ENCODE measurements at regions not wholly inside any gene's neighbourhood (a gene's known extent, or its start where the extent isn't known, plus 50 kb on each side); places are given as distances from the start of the nearest gene placed in this dataset.

DNA sequence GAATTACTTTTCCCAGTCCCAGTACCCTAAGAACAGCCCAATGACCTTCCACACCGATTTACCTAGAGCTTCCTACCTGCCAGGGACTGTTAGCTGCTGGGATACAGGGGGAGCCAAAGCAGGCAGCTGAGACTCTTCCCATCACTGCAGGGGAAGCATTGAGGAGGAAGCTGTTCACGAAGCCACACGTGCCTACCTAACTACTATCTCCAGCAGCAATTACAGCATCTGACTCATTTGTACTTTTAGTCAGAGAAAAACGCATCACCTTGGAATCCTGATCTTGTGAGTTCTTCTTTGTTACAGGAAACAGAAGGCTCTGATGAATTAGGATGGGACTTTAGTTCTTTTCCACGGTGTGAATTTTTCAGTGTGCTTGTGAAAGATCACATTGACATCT, 113.7 kb upstream of the DHX40 start:
- TF ChIP-seq, protein P1, sequence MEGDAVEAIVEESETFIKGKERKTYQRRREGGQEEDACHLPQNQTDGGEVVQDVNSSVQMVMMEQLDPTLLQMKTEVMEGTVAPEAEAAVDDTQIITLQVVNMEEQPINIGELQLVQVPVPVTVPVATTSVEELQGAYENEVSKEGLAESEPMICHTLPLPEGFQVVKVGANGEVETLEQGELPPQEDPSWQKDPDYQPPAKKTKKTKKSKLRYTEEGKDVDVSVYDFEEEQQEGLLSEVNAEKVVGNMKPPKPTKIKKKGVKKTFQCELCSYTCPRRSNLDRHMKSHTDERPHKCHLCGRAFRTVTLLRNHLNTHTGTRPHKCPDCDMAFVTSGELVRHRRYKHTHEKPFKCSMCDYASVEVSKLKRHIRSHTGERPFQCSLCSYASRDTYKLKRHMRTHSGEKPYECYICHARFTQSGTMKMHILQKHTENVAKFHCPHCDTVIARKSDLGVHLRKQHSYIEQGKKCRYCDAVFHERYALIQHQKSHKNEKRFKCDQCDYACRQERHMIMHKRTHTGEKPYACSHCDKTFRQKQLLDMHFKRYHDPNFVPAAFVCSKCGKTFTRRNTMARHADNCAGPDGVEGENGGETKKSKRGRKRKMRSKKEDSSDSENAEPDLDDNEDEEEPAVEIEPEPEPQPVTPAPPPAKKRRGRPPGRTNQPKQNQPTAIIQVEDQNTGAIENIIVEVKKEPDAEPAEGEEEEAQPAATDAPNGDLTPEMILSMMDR (conservative IDR thresholded peaks at IDR 0.05; ENCODE audit: control insufficient read depth, insufficient read depth, low read depth, low read length) = no peak
- peak; percentile 94 for DNase-seq (ENCODE audit: low read depth)
- H3K4me3 ChIP-seq (ENCODE audit: control insufficient read depth, low read depth, low read length) = no peak overlapping the region

DNA sequence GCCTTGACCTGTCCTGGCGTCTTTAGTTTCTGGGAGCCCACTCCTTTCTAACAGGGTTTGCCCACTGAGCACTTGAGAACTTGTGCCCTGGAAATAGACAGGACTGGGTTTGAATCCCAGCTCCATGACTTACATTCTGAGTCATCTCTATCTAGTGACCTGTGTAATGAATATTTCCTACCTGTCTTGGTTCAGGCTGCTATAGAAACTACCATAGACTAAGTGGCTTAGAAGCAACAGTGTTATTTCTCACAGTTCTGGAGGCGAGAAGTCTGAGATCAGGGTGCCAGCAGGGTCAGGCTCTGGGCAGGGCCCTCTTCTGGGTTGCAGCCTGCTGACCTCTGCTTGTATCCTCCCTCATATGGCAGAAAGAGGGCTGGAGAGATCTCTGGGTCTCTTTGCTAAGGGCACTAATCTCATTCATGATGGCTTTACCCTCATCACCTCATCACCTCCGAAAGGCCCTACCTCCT, 110.7 kb upstream of the DHX40 start:
- TF ChIP-seq, protein P1 (conservative IDR thresholded peaks at IDR 0.05; ENCODE audit: control insufficient read depth, insufficient read depth, low read depth, low read length) = no peak
- H3K4me3 ChIP-seq (ENCODE audit: control insufficient read depth, low read depth, low read length) = no peak overlapping the region
- peak; percentile 10 for DNase-seq (ENCODE audit: low read depth)

DNA sequence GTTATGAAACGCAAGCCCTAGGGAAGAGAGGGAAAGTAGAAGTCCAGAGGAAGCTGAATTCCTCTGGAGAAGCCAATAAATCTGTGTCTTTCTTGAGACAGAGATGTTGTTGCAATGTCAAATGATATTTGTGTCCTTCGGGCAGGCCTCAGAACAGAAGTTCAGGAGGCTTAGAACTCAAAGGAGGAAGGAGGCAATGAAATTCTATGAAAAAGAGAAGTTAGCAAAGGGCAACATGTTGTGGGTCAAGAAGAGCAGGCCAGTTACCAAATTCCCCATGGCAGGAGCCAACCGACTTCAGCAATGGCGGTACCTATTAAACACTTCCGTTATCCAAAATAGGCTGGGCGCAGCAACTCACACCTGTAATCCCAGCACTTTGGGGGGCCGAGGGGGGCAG, 109.0 kb upstream of the DHX40 start:
- TF ChIP-seq, protein P1 (conservative IDR thresholded peaks at IDR 0.05; ENCODE audit: control insufficient read depth, insufficient read depth, low read depth, low read length) = no peak
- no peak for DNase-seq (ENCODE audit: low read depth)

DNA sequence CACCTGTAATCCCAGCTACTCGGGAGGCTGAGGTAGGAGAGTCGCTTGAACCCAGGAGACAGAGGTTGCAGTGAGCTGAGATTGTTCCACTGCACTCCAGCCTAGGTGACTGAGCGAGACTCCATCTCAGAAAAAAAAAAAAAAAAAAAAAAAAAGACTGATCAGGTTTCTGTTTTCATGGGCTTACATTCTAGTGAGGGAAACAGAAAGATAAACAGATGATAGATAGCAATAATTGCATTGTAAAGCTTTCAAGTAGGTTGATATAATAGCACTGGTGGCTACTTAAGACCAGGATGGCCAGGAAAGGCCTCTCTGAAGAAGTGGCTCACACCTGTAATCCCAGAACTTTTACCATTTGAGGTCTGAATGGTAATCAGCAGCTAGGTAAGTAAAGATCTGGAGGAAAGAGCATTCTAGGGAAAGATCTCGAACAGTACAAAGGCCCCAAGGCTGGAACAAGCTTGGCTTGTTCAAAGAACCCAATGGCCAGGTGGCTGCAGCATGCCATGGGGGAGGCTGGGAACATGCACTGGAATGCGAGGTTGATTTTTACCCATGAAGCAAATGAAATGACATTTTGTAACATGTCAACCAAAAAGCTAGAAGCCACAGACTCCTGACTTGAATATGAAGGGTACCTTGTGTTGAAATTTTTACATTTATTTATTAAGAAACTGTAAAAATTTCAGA, 108.3 kb upstream of the DHX40 start:
- TF ChIP-seq, protein P1 (conservative IDR thresholded peaks at IDR 0.05; ENCODE audit: control insufficient read depth, insufficient read depth, low read depth, low read length) = no peak

More for the DNA sequence above, 109.0 kb upstream of the DHX40 start:
- H3K4me3 ChIP-seq (ENCODE audit: control insufficient read depth, low read depth, low read length) = no peak overlapping the region

DNA sequence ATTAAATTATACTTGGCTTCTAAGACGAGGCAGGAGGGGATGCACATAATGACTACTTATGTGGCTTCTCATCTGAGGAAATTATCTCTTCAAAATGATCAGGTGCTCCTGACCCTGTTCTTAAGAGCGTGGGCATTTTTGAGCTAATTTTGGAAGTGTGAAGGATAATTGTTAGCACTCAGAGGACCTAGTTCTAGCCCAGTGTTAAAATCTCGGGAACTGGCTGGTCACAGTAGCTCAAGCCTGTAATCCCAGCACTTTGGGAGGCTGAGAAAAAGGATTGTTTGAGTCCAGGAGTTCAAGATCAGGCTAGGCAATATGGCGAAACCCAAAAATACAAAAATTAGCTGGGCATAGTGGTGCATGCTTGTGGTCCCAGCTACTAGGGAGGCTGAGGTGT, 103.0 kb upstream of the DHX40 start:
- H3K4me3 ChIP-seq (ENCODE audit: control insufficient read depth, low read depth, low read length) = no peak overlapping the region
- DNase-seq (ENCODE audit: low read depth) = no peak
- TF ChIP-seq, protein P1 (conservative IDR thresholded peaks at IDR 0.05; ENCODE audit: control insufficient read depth, insufficient read depth, low read depth, low read length) = no peak

More for the DNA sequence above, 108.3 kb upstream of the DHX40 start:
- H3K4me3 ChIP-seq (ENCODE audit: control insufficient read depth, low read depth, low read length) = no peak overlapping the region
- no peak for DNase-seq (ENCODE audit: low read depth)

DNA sequence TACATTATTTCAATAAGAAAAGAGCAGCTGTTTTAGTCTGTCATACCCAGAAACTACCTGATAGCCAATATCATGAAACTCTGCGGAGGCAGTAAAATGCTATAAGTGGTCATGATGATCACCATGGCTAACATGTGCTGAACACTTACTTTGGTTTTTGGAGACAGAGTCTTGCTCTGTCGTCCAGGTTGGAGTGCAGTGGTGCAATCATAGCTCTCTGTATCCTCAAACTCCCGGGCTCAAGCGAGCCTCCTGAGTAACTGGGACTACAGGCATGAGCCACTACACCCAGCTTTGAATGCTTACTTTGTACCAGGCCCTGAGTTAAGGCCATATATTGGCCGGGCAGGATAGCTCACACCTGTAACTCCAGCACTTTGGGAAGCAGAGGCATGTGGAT, 101.2 kb upstream of the DHX40 start:
- H3K4me3 ChIP-seq (ENCODE audit: control insufficient read depth, low read depth, low read length) = no peak overlapping the region
- DNase-seq (ENCODE audit: low read depth) = no peak
- TF ChIP-seq, protein P1 (conservative IDR thresholded peaks at IDR 0.05; ENCODE audit: control insufficient read depth, insufficient read depth, low read depth, low read length) = no peak
